K562 (cell line): ENCODE measurements at regions not wholly inside any gene's neighbourhood (a gene's known extent, or its start where the extent isn't known, plus 50 kb on each side); places are given as distances from the start of the nearest gene placed in this dataset.

Source experiments
- BRD9 ChIP-seq: fragments of 450-650 bp; IDR thresholded peaks from 2 replicates; pipeline ENCODE4 v1.6.1; 2018; ENCODE audit warnings: low read depth; ENCODE audit not compliant: partially characterized antibody
- CEBPB ChIP-seq: fragments of 450-650 bp; IDR thresholded peaks from 2 replicates; pipeline ENCODE4 v1.6.1; 2016; ENCODE audit warnings: missing genetic modification characterization, missing compliant biosample characterization
- MCM5 ChIP-seq: fragments of 450-650 bp; IDR thresholded peaks from 2 replicates; pipeline ENCODE4 v1.6.1; 2016; ENCODE audit warnings: low read depth
- MEF2A ChIP-seq: IDR thresholded peaks from 2 replicates; pipeline ENCODE4 v1.6.1; 2011; ENCODE audit warnings: low read depth, mild to moderate bottlenecking, low read length, moderate library complexity; ENCODE audit not compliant: control insufficient read depth
- RAD51 ChIP-seq: fragments of 450-650 bp; IDR thresholded peaks from 2 replicates; pipeline ENCODE4 v1.7.1; 2016; ENCODE audit warnings: low read depth, mild to moderate bottlenecking, borderline replicate concordance
- SMAD1 ChIP-seq: fragments of 150-350 bp; IDR thresholded peaks from 2 replicates; pipeline ENCODE4 v1.6.1; 2014; ENCODE audit warnings: low read length, low read depth; ENCODE audit not compliant: partially characterized antibody
- TRIM28 ChIP-seq: fragments of 450-650 bp; IDR thresholded peaks from 2 replicates; pipeline ENCODE4 v1.6.1; 2017
- ZFP30 ChIP-seq: fragments of 250-450 bp; sonication (Bioruptor Pico); IDR thresholded peaks from 2 replicates; pipeline ENCODE4 v1.8.0; 2022; ENCODE audit warnings: moderate library complexity, mild to moderate bottlenecking, inconsistent platforms, borderline replicate concordance
- ZNF174 ChIP-seq: fragments of 250-450 bp; sonication (Bioruptor Pico); IDR thresholded peaks from 2 replicates; pipeline ENCODE4 v1.4.0; 2020; ENCODE audit warnings: mild to moderate bottlenecking
- ZNF408 ChIP-seq: fragments of 250-450 bp; sonication (Bioruptor Pico); IDR thresholded peaks from 2 replicates; pipeline ENCODE4 v1.4.0; 2020; ENCODE audit warnings: low read depth, mild to moderate bottlenecking, moderate library complexity
- ZZZ3 ChIP-seq: fragments of 450-650 bp; IDR thresholded peaks from 2 replicates; pipeline ENCODE4 v1.6.1; 2016; ENCODE audit warnings: antibody characterized with exemption, mild to moderate bottlenecking, moderate library complexity
- TF ChIP-seq, protein P1 (sequence below), 2 experiments: fragments of 450-650 bp in 1 of 2; sonication (generic) in 1 of 2; formaldehyde crosslinking in 1 of 2; IDR thresholded peaks; 2 replicates each; pipeline versions ENCODE4 v1.7.1 to v1.9.0; 2016 to 2022; ENCODE audit warnings: inconsistent platforms in 1 of 2, mild to moderate bottlenecking in 1 of 2, missing genetic modification reagents in 1 of 2
- TF ChIP-seq, protein P2 (sequence below), 2 experiments: fragments of 450-650 bp in 1 of 2; sonication (generic) in 1 of 2; formaldehyde crosslinking in 1 of 2; IDR thresholded peaks in 1 of 2; conservative IDR thresholded peaks in 1 of 2; 2 replicates each; pipeline versions ENCODE4 v1.6.1 to v1.8.1; 2016 to 2023; ENCODE audit warnings: mild to moderate bottlenecking in 2 of 2, moderate library complexity in 2 of 2, inconsistent platforms in 1 of 2, missing genetic modification reagents in 1 of 2
- TF ChIP-seq, protein P3 (sequence below): sonication (generic); formaldehyde crosslinking; IDR thresholded peaks from 2 replicates; pipeline ENCODE4 v1.8.1; 2023; ENCODE audit warnings: mild to moderate bottlenecking, missing genetic modification reagents
- TF ChIP-seq, protein P4 (sequence below): fragments of 250-450 bp; sonication (Bioruptor Pico); IDR thresholded peaks from 2 replicates; pipeline ENCODE4 v1.8.0; 2022; ENCODE audit warnings: inconsistent platforms

DNA sequence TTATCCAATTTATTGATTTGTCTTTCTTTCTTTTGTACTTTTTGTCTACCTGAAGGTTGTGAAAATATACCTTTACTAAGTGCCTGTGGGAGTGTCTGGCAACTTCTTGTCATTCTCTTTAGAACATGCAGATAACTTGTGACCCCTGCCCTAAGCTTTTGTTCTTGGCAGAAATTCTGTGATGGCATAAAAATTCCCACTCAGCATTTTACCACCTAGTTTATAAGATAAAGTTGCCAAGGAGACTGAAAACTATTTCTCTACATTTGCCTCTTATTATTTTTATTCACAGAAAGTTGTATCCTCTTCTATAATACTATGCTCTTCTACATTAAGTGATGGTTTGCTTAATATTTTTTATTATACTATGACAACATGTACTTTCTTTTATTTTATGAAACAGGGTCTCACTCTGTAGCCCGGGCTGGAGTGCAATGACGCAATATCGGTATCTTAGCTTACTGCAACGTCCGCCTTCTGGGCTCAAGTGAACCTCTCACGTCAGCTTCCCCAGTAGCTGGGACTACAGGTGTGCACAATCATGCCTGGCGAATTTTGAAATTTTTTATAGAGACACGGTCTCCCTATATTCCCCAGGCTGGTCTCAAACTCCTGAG, 683.5 kb downstream of the ANKRD7 start (continued):
- TF ChIP-seq, protein P1, sequence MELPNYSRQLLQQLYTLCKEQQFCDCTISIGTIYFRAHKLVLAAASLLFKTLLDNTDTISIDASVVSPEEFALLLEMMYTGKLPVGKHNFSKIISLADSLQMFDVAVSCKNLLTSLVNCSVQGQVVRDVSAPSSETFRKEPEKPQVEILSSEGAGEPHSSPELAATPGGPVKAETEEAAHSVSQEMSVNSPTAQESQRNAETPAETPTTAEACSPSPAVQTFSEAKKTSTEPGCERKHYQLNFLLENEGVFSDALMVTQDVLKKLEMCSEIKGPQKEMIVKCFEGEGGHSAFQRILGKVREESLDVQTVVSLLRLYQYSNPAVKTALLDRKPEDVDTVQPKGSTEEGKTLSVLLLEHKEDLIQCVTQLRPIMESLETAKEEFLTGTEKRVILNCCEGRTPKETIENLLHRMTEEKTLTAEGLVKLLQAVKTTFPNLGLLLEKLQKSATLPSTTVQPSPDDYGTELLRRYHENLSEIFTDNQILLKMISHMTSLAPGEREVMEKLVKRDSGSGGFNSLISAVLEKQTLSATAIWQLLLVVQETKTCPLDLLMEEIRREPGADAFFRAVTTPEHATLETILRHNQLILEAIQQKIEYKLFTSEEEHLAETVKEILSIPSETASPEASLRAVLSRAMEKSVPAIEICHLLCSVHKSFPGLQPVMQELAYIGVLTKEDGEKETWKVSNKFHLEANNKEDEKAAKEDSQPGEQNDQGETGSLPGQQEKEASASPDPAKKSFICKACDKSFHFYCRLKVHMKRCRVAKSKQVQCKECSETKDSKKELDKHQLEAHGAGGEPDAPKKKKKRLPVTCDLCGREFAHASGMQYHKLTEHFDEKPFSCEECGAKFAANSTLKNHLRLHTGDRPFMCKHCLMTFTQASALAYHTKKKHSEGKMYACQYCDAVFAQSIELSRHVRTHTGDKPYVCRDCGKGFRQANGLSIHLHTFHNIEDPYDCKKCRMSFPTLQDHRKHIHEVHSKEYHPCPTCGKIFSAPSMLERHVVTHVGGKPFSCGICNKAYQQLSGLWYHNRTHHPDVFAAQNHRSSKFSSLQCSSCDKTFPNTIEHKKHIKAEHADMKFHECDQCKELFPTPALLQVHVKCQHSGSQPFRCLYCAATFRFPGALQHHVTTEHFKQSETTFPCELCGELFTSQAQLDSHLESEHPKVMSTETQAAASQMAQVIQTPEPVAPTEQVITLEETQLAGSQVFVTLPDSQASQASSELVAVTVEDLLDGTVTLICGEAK (IDR thresholded peaks at IDR 0.05): no peak
- TF ChIP-seq, protein P1 (CRISPR knock-in tag; IDR thresholded peaks at IDR 0.05): no peak
- TF ChIP-seq CEBPB (tag): peak; percentile 55
- TF ChIP-seq, protein P2, sequence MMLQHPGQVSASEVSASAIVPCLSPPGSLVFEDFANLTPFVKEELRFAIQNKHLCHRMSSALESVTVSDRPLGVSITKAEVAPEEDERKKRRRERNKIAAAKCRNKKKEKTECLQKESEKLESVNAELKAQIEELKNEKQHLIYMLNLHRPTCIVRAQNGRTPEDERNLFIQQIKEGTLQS (IDR thresholded peaks at IDR 0.05): peak; percentile 50
- TF ChIP-seq, protein P2 (CRISPR knock-in tag; conservative IDR thresholded peaks at IDR 0.05): no peak
- TF ChIP-seq ZNF174 (CRISPR knock-in tag): no peak
- TF ChIP-seq ZZZ3: no peak
- TF ChIP-seq, protein P3, sequence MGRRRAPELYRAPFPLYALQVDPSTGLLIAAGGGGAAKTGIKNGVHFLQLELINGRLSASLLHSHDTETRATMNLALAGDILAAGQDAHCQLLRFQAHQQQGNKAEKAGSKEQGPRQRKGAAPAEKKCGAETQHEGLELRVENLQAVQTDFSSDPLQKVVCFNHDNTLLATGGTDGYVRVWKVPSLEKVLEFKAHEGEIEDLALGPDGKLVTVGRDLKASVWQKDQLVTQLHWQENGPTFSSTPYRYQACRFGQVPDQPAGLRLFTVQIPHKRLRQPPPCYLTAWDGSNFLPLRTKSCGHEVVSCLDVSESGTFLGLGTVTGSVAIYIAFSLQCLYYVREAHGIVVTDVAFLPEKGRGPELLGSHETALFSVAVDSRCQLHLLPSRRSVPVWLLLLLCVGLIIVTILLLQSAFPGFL (CRISPR knock-in tag): no peak
- TF ChIP-seq BRD9: no peak
- TF ChIP-seq ZFP30 (CRISPR knock-in tag): no peak
- TF ChIP-seq, protein P4, sequence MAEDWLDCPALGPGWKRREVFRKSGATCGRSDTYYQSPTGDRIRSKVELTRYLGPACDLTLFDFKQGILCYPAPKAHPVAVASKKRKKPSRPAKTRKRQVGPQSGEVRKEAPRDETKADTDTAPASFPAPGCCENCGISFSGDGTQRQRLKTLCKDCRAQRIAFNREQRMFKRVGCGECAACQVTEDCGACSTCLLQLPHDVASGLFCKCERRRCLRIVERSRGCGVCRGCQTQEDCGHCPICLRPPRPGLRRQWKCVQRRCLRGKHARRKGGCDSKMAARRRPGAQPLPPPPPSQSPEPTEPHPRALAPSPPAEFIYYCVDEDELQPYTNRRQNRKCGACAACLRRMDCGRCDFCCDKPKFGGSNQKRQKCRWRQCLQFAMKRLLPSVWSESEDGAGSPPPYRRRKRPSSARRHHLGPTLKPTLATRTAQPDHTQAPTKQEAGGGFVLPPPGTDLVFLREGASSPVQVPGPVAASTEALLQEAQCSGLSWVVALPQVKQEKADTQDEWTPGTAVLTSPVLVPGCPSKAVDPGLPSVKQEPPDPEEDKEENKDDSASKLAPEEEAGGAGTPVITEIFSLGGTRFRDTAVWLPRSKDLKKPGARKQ (CRISPR knock-in tag): no peak
- TF ChIP-seq ZNF408 (CRISPR knock-in tag): no peak
- no peak for TF ChIP-seq SMAD1
- no peak for TF ChIP-seq MEF2A
- TF ChIP-seq TRIM28: no peak
- TF ChIP-seq RAD51: no peak
- no peak for TF ChIP-seq MCM5
